ENCODE measurements at regions not wholly inside any gene's neighbourhood (a gene's known extent, or its start where the extent isn't known, plus 50 kb on each side); places are given as distances from the start of the nearest gene placed in this dataset.

DNA sequence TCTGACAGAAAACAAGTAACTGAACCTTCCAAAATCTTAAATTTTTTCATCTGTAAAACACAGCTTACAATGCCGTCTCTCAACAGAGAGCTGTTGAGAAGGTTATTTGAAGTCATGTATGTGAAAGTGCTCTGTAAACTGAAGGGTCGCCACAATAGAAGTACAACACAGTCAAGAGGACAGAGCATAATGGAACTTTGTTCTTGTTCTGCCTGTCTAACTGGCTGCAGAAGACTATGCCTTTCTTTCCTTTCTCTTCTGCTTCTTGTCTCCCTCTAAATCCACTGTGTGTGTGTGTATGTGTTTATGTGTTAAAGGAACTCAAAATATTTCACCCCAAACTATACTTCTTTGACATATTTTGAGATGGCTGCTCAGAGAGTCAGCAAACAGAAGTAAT lies 365.8 kb upstream of the RND3 start:
- Histone ChIP-seq H3K4me1 (ENCODE audit: control insufficient read depth, insufficient read depth, low read length) (no peaks in the 10 kb centered on the region), H3K27me3 (ENCODE audit: control insufficient read depth in 1 of 2, insufficient read depth in 2 of 2, low read length in 2 of 2) (no peaks in the 10 kb centered on the region), H3K27ac (ENCODE audit: low read length) (no peak overlapping the region), H3K4me3 (ENCODE audit: low read length in 2 of 2) (no peak overlapping the region), H3K36me3 (ENCODE audit: control insufficient read depth in 2 of 2, insufficient read depth in 2 of 2, low read length in 2 of 2) (no peaks in the 10 kb centered on the region), H3K9me3 (ENCODE audit: control insufficient read depth in 2 of 2, low read length in 2 of 2) (no peaks in the 10 kb centered on the region), H3K9ac (ENCODE audit: low read length in 2 of 2) (no peak overlapping the region)

DNA sequence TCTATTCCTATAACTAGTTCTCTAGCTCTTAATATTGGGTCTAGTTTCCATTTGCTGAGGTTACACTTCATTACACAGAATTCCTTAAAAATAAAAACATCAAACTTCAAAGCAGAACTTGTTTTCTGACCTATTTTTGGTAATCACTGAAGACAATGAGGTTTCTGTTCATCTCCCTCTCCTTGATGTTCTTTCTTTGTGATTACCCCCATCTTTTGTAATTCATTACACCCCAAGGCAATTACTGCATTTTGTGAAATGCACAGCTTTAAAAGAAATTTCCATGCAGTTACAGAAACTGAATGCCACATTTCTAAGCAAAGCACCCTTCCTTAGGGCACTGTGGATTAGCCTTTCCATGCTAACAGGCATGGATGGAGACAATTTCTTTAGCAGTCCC lies 363.2 kb upstream of the RND3 start:
- H3K27ac ChIP-seq (ENCODE audit: low read length) = no peak overlapping the region
- no peak overlapping the region for H3K4me3 ChIP-seq (ENCODE audit: low read length in 2 of 2)
- H3K36me3 ChIP-seq (ENCODE audit: control insufficient read depth in 2 of 2, insufficient read depth in 2 of 2, low read length in 2 of 2) = no peaks in the 10 kb centered on the region
- no peak overlapping the region for H3K9ac ChIP-seq (ENCODE audit: low read length in 2 of 2)
- no peaks in the 10 kb centered on the region for H3K9me3 ChIP-seq (ENCODE audit: control insufficient read depth in 2 of 2, low read length in 2 of 2)
- H3K4me1 ChIP-seq (ENCODE audit: control insufficient read depth, insufficient read depth, low read length) = no peaks in the 10 kb centered on the region
- no peaks in the 10 kb centered on the region for H3K27me3 ChIP-seq (ENCODE audit: control insufficient read depth in 1 of 2, insufficient read depth in 2 of 2, low read length in 2 of 2)

DNA sequence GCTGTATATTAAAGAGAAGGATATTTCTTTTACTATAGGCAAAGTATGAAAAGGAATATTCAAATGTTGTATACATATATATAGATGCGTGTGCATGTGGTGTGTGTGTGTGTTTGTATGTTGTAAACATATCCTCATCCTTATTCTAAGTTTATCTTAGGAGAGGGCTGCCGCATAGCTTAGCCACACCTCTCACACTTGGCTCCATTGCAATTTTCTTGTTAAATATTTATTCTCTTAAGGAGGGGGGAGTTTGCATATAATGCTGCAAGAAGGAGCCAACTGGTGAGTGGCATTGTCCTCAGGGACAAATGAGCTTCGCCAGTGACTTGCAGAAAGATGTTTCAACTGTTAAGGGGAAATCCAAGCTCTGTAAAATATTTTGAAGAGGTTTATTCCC lies 360.1 kb upstream of the RND3 start:
- Histone ChIP-seq H3K36me3 (ENCODE audit: control insufficient read depth in 2 of 2, insufficient read depth in 2 of 2, low read length in 2 of 2) (no peaks in the 10 kb centered on the region), H3K27ac (ENCODE audit: low read length) (no peak overlapping the region), H3K9me3 (ENCODE audit: control insufficient read depth in 2 of 2, low read length in 2 of 2) (no peaks in the 10 kb centered on the region), H3K4me3 (ENCODE audit: low read length in 2 of 2) (no peak overlapping the region), H3K27me3 (ENCODE audit: control insufficient read depth in 1 of 2, insufficient read depth in 2 of 2, low read length in 2 of 2) (no peaks in the 10 kb centered on the region), H3K9ac (ENCODE audit: low read length in 2 of 2) (no peak overlapping the region), H3K4me1 (ENCODE audit: control insufficient read depth, insufficient read depth, low read length) (no peaks in the 10 kb centered on the region)

DNA sequence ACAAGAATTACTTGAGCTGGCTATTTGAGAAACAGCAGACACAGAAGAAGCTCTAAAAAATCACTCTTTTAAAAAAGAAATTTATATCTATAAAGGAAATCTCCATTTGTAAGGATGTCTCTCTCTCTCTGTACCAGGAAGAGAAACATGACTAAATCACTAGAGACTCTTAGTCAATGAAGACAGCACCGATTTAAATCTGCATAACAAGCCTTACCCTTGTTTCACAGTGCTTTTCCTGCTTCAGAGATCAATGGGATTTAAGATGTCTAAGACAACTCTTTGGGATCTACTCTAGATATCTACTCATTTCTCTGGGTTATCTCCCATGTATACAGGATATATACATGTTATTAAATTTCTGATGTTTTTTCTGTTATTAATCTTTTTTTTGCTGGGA lies 359.2 kb upstream of the RND3 start:
- no peaks in the 10 kb centered on the region for H3K9me3 ChIP-seq (ENCODE audit: control insufficient read depth in 2 of 2, low read length in 2 of 2)
- H3K27ac ChIP-seq (ENCODE audit: low read length) = no peak overlapping the region
- H3K9ac ChIP-seq (ENCODE audit: low read length in 2 of 2) = no peak overlapping the region
- H3K27me3 ChIP-seq (ENCODE audit: control insufficient read depth in 1 of 2, insufficient read depth in 2 of 2, low read length in 2 of 2) = no peaks in the 10 kb centered on the region
- H3K4me3 ChIP-seq (ENCODE audit: low read length in 2 of 2) = no peak overlapping the region
- H3K4me1 ChIP-seq (ENCODE audit: control insufficient read depth, insufficient read depth, low read length) = no peaks in the 10 kb centered on the region
- no peaks in the 10 kb centered on the region for H3K36me3 ChIP-seq (ENCODE audit: control insufficient read depth in 2 of 2, insufficient read depth in 2 of 2, low read length in 2 of 2)

DNA sequence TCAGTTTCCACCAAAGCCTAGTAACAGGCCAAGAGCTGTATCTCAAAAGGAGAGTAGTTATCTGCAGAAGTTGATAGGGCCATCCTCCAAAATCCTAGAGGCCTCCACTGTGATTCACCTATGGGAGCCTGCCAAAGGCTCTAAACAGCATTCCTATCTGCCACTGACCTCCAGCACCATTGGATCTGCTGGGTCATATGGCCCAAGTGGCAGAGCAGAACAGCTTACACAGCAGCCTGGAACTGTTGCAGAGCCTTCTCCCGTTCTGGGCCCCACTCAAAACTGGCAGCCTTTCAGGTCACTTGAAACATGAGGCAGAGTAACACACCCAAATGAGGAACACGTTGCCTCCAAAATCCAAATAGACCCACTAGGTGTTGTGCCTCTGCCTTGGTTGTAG lies 345.2 kb upstream of the RND3 start:
- H3K4me3 ChIP-seq (ENCODE audit: low read length in 2 of 2) = no peak overlapping the region
- H3K4me1 ChIP-seq (ENCODE audit: control insufficient read depth, insufficient read depth, low read length) = no peaks in the 10 kb centered on the region
- no peaks in the 10 kb centered on the region for H3K36me3 ChIP-seq (ENCODE audit: control insufficient read depth in 2 of 2, insufficient read depth in 2 of 2, low read length in 2 of 2)
- no peaks in the 10 kb centered on the region for H3K27me3 ChIP-seq (ENCODE audit: control insufficient read depth in 1 of 2, insufficient read depth in 2 of 2, low read length in 2 of 2)
- no peak overlapping the region for H3K9ac ChIP-seq (ENCODE audit: low read length in 2 of 2)
- no peaks in the 10 kb centered on the region for H3K9me3 ChIP-seq (ENCODE audit: control insufficient read depth in 2 of 2, low read length in 2 of 2)
- H3K27ac ChIP-seq (ENCODE audit: low read length) = no peak overlapping the region

DNA sequence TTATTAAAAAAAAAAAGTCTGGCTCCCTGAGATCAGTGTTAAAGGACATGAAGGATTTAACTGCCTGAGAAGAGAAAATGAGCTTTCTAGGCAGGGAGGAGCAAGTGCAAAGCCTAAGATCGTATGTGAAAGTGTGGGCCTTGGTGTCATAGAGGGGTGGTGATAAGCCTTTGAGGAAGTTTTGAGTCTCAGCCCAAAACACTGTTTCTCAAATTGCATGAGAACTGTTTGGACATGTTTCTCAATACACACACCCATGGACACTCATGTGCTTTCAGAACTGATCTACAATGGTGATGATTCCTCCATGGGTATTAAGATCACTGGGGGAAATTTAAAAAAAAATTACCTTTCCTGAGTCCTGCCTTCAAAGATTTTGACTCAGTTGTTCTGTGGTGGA lies 336.7 kb upstream of the RND3 start:
- Histone ChIP-seq H3K36me3 (ENCODE audit: control insufficient read depth in 2 of 2, insufficient read depth in 2 of 2, low read length in 2 of 2) (no peaks in the 10 kb centered on the region), H3K9me3 (ENCODE audit: control insufficient read depth in 2 of 2, low read length in 2 of 2) (no peaks in the 10 kb centered on the region), H3K9ac (ENCODE audit: low read length in 2 of 2) (no peak overlapping the region), H3K27me3 (ENCODE audit: control insufficient read depth in 1 of 2, insufficient read depth in 2 of 2, low read length in 2 of 2) (no peaks in the 10 kb centered on the region), H3K4me3 (ENCODE audit: low read length in 2 of 2) (no peak overlapping the region), H3K27ac (ENCODE audit: low read length) (no peak overlapping the region), H3K4me1 (ENCODE audit: control insufficient read depth, insufficient read depth, low read length) (no peaks in the 10 kb centered on the region)

DNA sequence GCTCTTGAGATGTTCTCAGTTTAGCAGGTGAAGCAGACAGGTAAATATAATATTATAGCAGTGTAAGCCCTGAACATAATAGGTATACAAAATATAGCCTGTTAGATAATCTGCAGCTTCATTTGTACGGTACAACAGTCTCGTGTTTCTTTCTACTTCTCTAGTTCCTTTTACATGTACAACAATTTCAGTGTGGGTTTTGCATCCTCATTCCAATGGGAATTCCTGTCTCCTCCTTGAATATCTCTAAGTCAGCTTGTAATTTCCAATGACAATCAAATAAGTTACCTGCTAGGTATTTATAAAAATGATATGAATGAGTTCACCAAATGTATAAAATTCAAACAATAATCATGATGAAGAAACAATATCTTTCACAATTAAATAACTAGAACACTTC lies 330.0 kb upstream of the RND3 start:
- Histone ChIP-seq H3K27ac (ENCODE audit: low read length) (no peak overlapping the region), H3K9ac (ENCODE audit: low read length in 2 of 2) (no peak overlapping the region), H3K4me3 (ENCODE audit: low read length in 2 of 2) (no peak overlapping the region), H3K27me3 (ENCODE audit: control insufficient read depth in 1 of 2, insufficient read depth in 2 of 2, low read length in 2 of 2) (no peaks in the 10 kb centered on the region), H3K36me3 (ENCODE audit: control insufficient read depth in 2 of 2, insufficient read depth in 2 of 2, low read length in 2 of 2) (no peaks in the 10 kb centered on the region), H3K9me3 (ENCODE audit: control insufficient read depth in 2 of 2, low read length in 2 of 2) (no peaks in the 10 kb centered on the region), H3K4me1 (ENCODE audit: control insufficient read depth, insufficient read depth, low read length) (no peaks in the 10 kb centered on the region)

DNA sequence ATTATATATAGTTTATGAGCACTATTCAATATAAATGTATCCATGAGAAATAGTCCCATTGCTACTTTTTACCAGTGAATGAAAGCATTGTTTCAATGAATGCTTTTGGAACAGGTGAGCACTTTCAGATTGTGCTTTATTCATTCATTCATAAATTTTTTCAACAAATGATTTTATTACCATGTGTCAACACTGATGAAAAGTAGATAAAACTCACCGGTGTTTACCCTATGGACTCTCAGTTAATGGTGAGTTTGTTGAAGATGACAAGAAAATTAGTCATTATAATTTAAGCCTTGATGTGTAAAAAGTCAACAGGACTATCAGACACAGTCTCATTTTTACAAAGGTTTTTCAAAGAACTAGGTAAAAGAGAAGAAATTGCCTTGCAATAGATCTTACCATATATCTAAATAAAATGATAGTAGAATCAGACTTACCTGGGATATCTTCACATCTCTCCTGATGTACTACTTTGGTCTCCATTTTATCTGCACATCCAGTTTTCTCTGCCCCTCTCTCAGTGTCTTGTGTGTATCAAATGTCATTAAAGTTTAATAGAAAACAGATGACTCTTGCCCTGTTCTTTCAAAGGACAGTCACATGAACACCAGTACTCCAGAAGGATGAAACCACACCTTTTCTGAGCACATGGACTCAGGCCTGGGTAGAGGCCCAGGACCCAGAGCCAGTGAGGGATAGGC lies 325.3 kb upstream of the RND3 start:
- Histone ChIP-seq H3K36me3 (ENCODE audit: control insufficient read depth in 2 of 2, insufficient read depth in 2 of 2, low read length in 2 of 2) (no peaks in the 10 kb centered on the region), H3K27me3 (ENCODE audit: control insufficient read depth in 1 of 2, insufficient read depth in 2 of 2, low read length in 2 of 2) (no peaks in the 10 kb centered on the region), H3K9ac (ENCODE audit: low read length in 2 of 2) (no peak overlapping the region), H3K27ac (ENCODE audit: low read length) (no peak overlapping the region), H3K9me3 (ENCODE audit: control insufficient read depth in 2 of 2, low read length in 2 of 2) (no peaks in the 10 kb centered on the region), H3K4me1 (ENCODE audit: control insufficient read depth, insufficient read depth, low read length) (no peaks in the 10 kb centered on the region), H3K4me3 (ENCODE audit: low read length in 2 of 2) (no peak overlapping the region)

DNA sequence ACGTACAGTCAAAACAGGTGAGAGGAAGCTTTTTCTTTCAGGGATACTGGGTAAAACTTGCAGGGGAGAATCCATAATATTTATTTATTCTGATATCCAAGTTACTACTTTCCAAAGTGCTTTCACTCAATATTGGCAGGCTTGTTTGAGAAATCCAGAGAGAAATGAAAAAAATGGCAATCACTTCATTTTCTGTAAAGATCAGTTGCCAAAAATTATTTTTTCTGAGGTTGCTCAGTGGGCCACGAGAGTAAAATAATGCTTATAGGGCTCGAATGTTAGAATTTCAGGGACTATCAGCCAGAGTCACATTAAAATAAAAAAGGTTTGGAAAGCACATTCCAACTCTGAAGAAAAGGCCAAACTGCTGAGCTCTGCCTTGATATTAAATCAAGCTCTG lies 324.6 kb upstream of the RND3 start:
- Histone ChIP-seq H3K9ac (ENCODE audit: low read length in 2 of 2) (no peak overlapping the region), H3K36me3 (ENCODE audit: control insufficient read depth in 2 of 2, insufficient read depth in 2 of 2, low read length in 2 of 2) (no peaks in the 10 kb centered on the region), H3K27ac (ENCODE audit: low read length) (no peak overlapping the region), H3K4me3 (ENCODE audit: low read length in 2 of 2) (no peak overlapping the region), H3K9me3 (ENCODE audit: control insufficient read depth in 2 of 2, low read length in 2 of 2) (no peaks in the 10 kb centered on the region), H3K27me3 (ENCODE audit: control insufficient read depth in 1 of 2, insufficient read depth in 2 of 2, low read length in 2 of 2) (no peaks in the 10 kb centered on the region), H3K4me1 (ENCODE audit: control insufficient read depth, insufficient read depth, low read length) (no peaks in the 10 kb centered on the region)

DNA sequence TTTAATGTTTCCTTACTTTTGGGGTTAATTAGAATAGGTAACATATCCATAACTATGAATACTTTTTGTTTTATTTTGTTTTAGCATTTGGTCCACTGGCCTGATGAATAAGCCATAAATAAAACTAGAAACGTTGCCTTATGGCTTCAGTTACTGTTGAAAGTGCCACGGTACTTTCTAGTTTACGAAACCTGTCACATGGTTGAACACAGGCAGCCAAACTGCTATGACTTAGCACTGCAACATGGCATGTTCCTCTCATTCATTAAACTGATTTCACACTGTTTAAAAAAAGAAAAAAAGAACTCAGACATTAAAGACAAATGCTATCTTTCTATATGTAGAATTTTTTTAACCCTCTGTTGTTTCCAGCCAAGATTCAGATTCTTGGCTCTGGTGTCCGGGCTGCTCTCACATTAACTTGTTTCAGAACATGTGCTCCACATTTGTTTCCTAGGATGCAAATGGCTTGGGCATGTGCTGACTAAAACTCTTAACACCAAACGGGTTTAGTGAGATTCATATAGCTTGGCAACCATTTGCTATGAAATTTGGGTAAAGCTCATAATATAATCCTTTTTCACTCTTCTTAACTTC lies 323.9 kb upstream of the RND3 start:
- no peak overlapping the region for H3K9ac ChIP-seq (ENCODE audit: low read length in 2 of 2)
- H3K27me3 ChIP-seq (ENCODE audit: control insufficient read depth in 1 of 2, insufficient read depth in 2 of 2, low read length in 2 of 2) = no peaks in the 10 kb centered on the region
- H3K4me1 ChIP-seq (ENCODE audit: control insufficient read depth, insufficient read depth, low read length) = no peaks in the 10 kb centered on the region
- no peak overlapping the region for H3K27ac ChIP-seq (ENCODE audit: low read length)
- no peak overlapping the region for H3K4me3 ChIP-seq (ENCODE audit: low read length in 2 of 2)
- no peaks in the 10 kb centered on the region for H3K9me3 ChIP-seq (ENCODE audit: control insufficient read depth in 2 of 2, low read length in 2 of 2)
- H3K36me3 ChIP-seq (ENCODE audit: control insufficient read depth in 2 of 2, insufficient read depth in 2 of 2, low read length in 2 of 2) = no peaks in the 10 kb centered on the region

DNA sequence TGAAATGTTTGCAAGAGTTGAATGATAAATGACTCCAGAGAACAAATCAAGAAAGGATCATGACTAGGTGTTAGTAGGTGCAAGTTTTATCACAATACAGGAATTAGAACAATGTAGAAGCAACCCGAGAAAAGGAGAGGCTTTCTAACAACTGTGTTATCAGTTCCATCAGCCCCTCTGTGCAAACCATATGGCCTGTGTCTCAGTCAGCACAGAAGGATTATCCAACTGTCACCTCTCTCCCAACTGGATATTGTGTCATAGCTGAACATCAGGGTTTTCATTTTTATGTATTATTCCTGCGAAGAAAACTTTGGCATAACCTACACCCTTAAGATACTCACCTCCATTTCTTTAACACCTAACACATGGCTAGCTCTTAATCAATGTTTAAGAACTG lies 321.6 kb upstream of the RND3 start:
- Histone ChIP-seq H3K36me3 (ENCODE audit: control insufficient read depth in 2 of 2, insufficient read depth in 2 of 2, low read length in 2 of 2) (no peaks in the 10 kb centered on the region), H3K27ac (ENCODE audit: low read length) (no peak overlapping the region), H3K9ac (ENCODE audit: low read length in 2 of 2) (no peak overlapping the region), H3K4me3 (ENCODE audit: low read length in 2 of 2) (no peak overlapping the region), H3K9me3 (ENCODE audit: control insufficient read depth in 2 of 2, low read length in 2 of 2) (no peaks in the 10 kb centered on the region), H3K4me1 (ENCODE audit: control insufficient read depth, insufficient read depth, low read length) (no peaks in the 10 kb centered on the region), H3K27me3 (ENCODE audit: control insufficient read depth in 1 of 2, insufficient read depth in 2 of 2, low read length in 2 of 2) (no peaks in the 10 kb centered on the region)

Data from stomach smooth muscle (tissue), 2 donors.